ENCODE measurements at regions not wholly inside any gene's neighbourhood (a gene's known extent, or its start where the extent isn't known, plus 50 kb on each side); places are given as distances from the start of the nearest gene placed in this dataset.

GRCh38 chr10:106474876-106475275, 689.6 kb downstream of the SORCS1 start:
- ChIA-PET POLR2A (no interaction called here), CTCF (no interaction called here)
- no peak for DNase-seq (ENCODE audit: extremely low spot score)
- no peak for TF ChIP-seq L3MBTL2 (conservative IDR thresholded peaks at IDR 0.05)
- no peak for TF ChIP-seq NFRKB (IDR thresholded peaks at IDR 0.05)
- TF ChIP-seq ARNT (IDR thresholded peaks at IDR 0.05), result no peak
- TF ChIP-seq TARDBP (IDR thresholded peaks at IDR 0.05), result no peak
- no peak for TF ChIP-seq PKNOX1 (IDR thresholded peaks at IDR 0.05)
- no peak for TF ChIP-seq LEF1 (IDR thresholded peaks at IDR 0.05; ENCODE audit: borderline replicate concordance)
- TF ChIP-seq FOXA1 (IDR thresholded peaks at IDR 0.05), result no peak
- TF ChIP-seq SP1 (IDR thresholded peaks at IDR 0.05), result no peak
- TF ChIP-seq FOXK2 (IDR thresholded peaks at IDR 0.05), result no peak
- no peak for TF ChIP-seq FOXM1 (IDR thresholded peaks at IDR 0.05; ENCODE audit: borderline replicate concordance)
- TF ChIP-seq ELF4 (IDR thresholded peaks at IDR 0.05), result no peak
- no peak for TF ChIP-seq CTBP1 (IDR thresholded peaks at IDR 0.05; ENCODE audit: borderline replicate concordance)
- no peak for TF ChIP-seq BHLHE40 (IDR thresholded peaks at IDR 0.05; ENCODE audit: borderline replicate concordance)
- no peak for TF ChIP-seq ZNF384 (IDR thresholded peaks at IDR 0.05)
- no peak for TF ChIP-seq HDGF (IDR thresholded peaks at IDR 0.05; ENCODE audit: borderline replicate concordance)
- no peak for TF ChIP-seq SUZ12 (IDR thresholded peaks at IDR 0.05)

DNA sequence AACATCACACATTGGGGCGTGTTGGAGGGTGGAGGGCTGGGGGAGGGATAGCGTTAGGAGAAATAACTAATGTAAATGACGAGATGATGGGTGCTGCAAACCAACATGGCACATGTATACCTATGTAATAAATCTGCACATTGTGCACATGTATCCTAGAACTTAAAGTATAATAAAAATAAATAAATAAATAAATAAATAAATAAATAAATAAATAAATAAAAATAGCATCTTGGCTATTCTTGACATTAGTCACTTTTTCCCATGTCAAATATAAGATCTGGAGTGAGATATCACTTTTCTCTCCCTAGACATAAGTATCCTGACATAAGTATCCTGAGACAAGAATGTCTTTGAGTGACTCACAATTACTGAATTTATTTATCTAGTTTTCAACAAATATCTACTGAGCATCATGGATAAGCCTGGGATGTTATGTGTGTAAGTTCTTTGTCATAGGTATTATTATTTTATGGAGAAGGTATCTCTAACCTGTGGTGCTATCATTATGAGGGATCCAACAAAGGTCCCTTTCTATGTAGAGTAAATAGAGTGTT, 691.3 kb downstream of the SORCS1 start:
- TF ChIP-seq SP1 (IDR thresholded peaks at IDR 0.05), result no peak
- TF ChIP-seq FOXA1 (IDR thresholded peaks at IDR 0.05), result no peak
- TF ChIP-seq L3MBTL2 (conservative IDR thresholded peaks at IDR 0.05), result no peak
- no peak for TF ChIP-seq HDGF (IDR thresholded peaks at IDR 0.05; ENCODE audit: borderline replicate concordance)
- no peak for TF ChIP-seq NFRKB (IDR thresholded peaks at IDR 0.05)
- no peak for TF ChIP-seq FOXK2 (IDR thresholded peaks at IDR 0.05)
- TF ChIP-seq TARDBP (IDR thresholded peaks at IDR 0.05), result no peak
- no peak for TF ChIP-seq ELF4 (IDR thresholded peaks at IDR 0.05)
- no peak for TF ChIP-seq FOXM1 (IDR thresholded peaks at IDR 0.05; ENCODE audit: borderline replicate concordance)
- TF ChIP-seq CTBP1 (IDR thresholded peaks at IDR 0.05; ENCODE audit: borderline replicate concordance), result no peak
- no peak for TF ChIP-seq BHLHE40 (IDR thresholded peaks at IDR 0.05; ENCODE audit: borderline replicate concordance)
- TF ChIP-seq ARNT (IDR thresholded peaks at IDR 0.05), result no peak
- no peak for TF ChIP-seq LEF1 (IDR thresholded peaks at IDR 0.05; ENCODE audit: borderline replicate concordance)
- TF ChIP-seq SUZ12 (IDR thresholded peaks at IDR 0.05), result no peak
- no peak for TF ChIP-seq PKNOX1 (IDR thresholded peaks at IDR 0.05)
- TF ChIP-seq ZNF384 (IDR thresholded peaks at IDR 0.05), result no peak
- CTCF ChIA-PET, result no interaction called here
- POLR2A ChIA-PET, result no interaction called here
- no peak for DNase-seq (ENCODE audit: extremely low spot score)

- CTCF ChIA-PET, result no interaction called here
- POLR2A ChIA-PET, result no interaction called here
- TF ChIP-seq ARNT (IDR thresholded peaks at IDR 0.05) (no peak), CTBP1 (IDR thresholded peaks at IDR 0.05; ENCODE audit: borderline replicate concordance) (no peak), FOXM1 (IDR thresholded peaks at IDR 0.05; ENCODE audit: borderline replicate concordance) (no peak), FOXA1 (IDR thresholded peaks at IDR 0.05) (no peak), SP1 (IDR thresholded peaks at IDR 0.05) (no peak), TARDBP (IDR thresholded peaks at IDR 0.05) (no peak), BHLHE40 (IDR thresholded peaks at IDR 0.05; ENCODE audit: borderline replicate concordance) (no peak), NFRKB (IDR thresholded peaks at IDR 0.05) (no peak), ELF4 (IDR thresholded peaks at IDR 0.05) (no peak), HDGF (IDR thresholded peaks at IDR 0.05; ENCODE audit: borderline replicate concordance) (no peak), SUZ12 (IDR thresholded peaks at IDR 0.05) (no peak), ZNF384 (IDR thresholded peaks at IDR 0.05) (no peak), LEF1 (IDR thresholded peaks at IDR 0.05; ENCODE audit: borderline replicate concordance) (no peak), FOXK2 (IDR thresholded peaks at IDR 0.05) (no peak), PKNOX1 (IDR thresholded peaks at IDR 0.05) (no peak), L3MBTL2 (conservative IDR thresholded peaks at IDR 0.05) (no peak)
- DNase-seq (ENCODE audit: extremely low spot score), result no peak
These were observed 697.0 kb downstream of the SORCS1 start for GRCh38 chr10:106467506-106467905.

GRCh38 chr10:106457522-106457921, 707.0 kb downstream of the SORCS1 start:
- no peak for TF ChIP-seq LEF1 (IDR thresholded peaks at IDR 0.05; ENCODE audit: borderline replicate concordance)
- TF ChIP-seq FOXM1 (IDR thresholded peaks at IDR 0.05; ENCODE audit: borderline replicate concordance), result no peak
- no peak for TF ChIP-seq ZNF384 (IDR thresholded peaks at IDR 0.05)
- no peak for TF ChIP-seq FOXK2 (IDR thresholded peaks at IDR 0.05)
- no peak for TF ChIP-seq ELF4 (IDR thresholded peaks at IDR 0.05)
- TF ChIP-seq TARDBP (IDR thresholded peaks at IDR 0.05), result no peak
- no peak for TF ChIP-seq SP1 (IDR thresholded peaks at IDR 0.05)
- TF ChIP-seq FOXA1 (IDR thresholded peaks at IDR 0.05), result no peak
- TF ChIP-seq CTBP1 (IDR thresholded peaks at IDR 0.05; ENCODE audit: borderline replicate concordance), result no peak
- POLR2A ChIA-PET, result no interaction called here
- CTCF ChIA-PET, result no interaction called here
- DNase-seq (ENCODE audit: extremely low spot score), result no peak

DNA sequence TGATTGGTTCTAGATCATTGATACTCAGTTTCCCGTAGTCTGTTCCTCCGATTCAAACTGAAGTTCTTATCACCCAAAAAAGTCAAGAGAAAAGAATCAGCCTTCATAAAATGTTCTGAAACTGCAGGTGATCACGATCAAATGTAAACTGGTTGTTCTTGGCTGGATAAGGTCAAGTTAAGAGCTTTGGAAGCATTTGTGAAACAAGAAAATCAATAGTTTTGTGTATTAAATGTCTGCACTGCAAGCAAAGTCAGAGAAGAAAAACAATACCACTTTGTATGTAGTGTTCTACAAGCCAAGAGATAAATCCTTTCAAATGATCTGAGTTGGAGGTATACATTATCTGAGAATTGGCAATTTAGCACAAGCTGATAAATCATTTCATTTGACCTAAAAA, 710.3 kb downstream of the SORCS1 start:
- CTCF ChIA-PET, result no interaction called here
- POLR2A ChIA-PET, result no interaction called here
- TF ChIP-seq PKNOX1 (IDR thresholded peaks at IDR 0.05) (no peak), BHLHE40 (IDR thresholded peaks at IDR 0.05; ENCODE audit: borderline replicate concordance) (no peak), TARDBP (IDR thresholded peaks at IDR 0.05) (no peak), FOXM1 (IDR thresholded peaks at IDR 0.05; ENCODE audit: borderline replicate concordance) (no peak), NFRKB (IDR thresholded peaks at IDR 0.05) (no peak), SP1 (IDR thresholded peaks at IDR 0.05) (no peak)
- DNase-seq (ENCODE audit: extremely low spot score), result no peak

Measured in HEK293T (cell line).